ENCODE measurements at regions not wholly inside any gene's neighbourhood (a gene's known extent, or its start where the extent isn't known, plus 50 kb on each side); places are given as distances from the start of the nearest gene placed in this dataset.

GRCh38 chr6:159116343-159116742, 52.9 kb upstream of the FNDC1 start:
- H3K27me3 ChIP-seq (ENCODE audit: insufficient read depth, low read length): no peaks in the 10 kb centered on the region
- H4K8ac ChIP-seq (replicated peaks; ENCODE audit: insufficient read length, low read depth, low read length): no peak overlapping the region
- no peak overlapping the region for H3K4me2 ChIP-seq (ENCODE audit: insufficient read depth, insufficient read length, low read length)
- no peaks in the 10 kb centered on the region for H3K79me1 ChIP-seq (ENCODE audit: insufficient read depth, low read depth, low read length, poor library complexity, severe bottlenecking)
- H3T11ph ChIP-seq (ENCODE audit: low read length): no peak overlapping the region
- H2BK12ac ChIP-seq (ENCODE audit: insufficient read length, low read depth, low read length): no peak overlapping the region
- Mint-ChIP-seq H3K4me1 (no peaks in the 10 kb centered on the region), H3K36me3 (ENCODE audit: insufficient read depth in 1 of 3, low read depth in 3 of 3) (no peaks in the 10 kb centered on the region), H3K27me3 (ENCODE audit: low read depth) (no peaks in the 10 kb centered on the region; the same call in 1 of the 2 replicates), H3K27ac (no peak overlapping the region), H3K9me3 (no peaks in the 10 kb centered on the region), H3K4me3 (no peak overlapping the region)
- no peak overlapping the region for H3K56ac ChIP-seq (ENCODE audit: insufficient read length, low read depth, low read length)
- no peak overlapping the region for H3K27ac ChIP-seq (ENCODE audit: insufficient read length, low read depth, low read length)
- H3K9me3 ChIP-seq (ENCODE audit: control insufficient read depth, low read depth, low read length): no peaks in the 10 kb centered on the region
- no peak for DNase-seq
- H3K9ac ChIP-seq (ENCODE audit: extremely low read depth, insufficient read length, low read length): no peak overlapping the region
- no peaks in the 10 kb centered on the region for H3K23me2 ChIP-seq (ENCODE audit: insufficient read length, low read depth, low read length, poor library complexity, severe bottlenecking)
- peaks cover 2% of the 10 kb centered on the region for H4K20me1 ChIP-seq (ENCODE audit: control insufficient read depth, insufficient read depth, insufficient read length)
- H4K5ac ChIP-seq (ENCODE audit: insufficient read length, low read depth, low read length): no peak overlapping the region
- no peak for TF ChIP-seq CTCF (conservative IDR thresholded peaks at IDR 0.05)
- no peaks in the 10 kb centered on the region for H3K79me2 ChIP-seq (ENCODE audit: insufficient read depth, low read length)
- no peak overlapping the region for H3K14ac ChIP-seq (ENCODE audit: insufficient read depth, low read length)
- no peak overlapping the region for H3K23ac ChIP-seq (ENCODE audit: insufficient read length, low read depth, low read length)
- H2AK5ac ChIP-seq (ENCODE audit: insufficient read length, low read length): no peak overlapping the region
- no peak overlapping the region for H2AFZ ChIP-seq (ENCODE audit: low read length)
- no CpG with 5 or more reads among the region's 5 CpGs for WGBS (ENCODE audit: extremely low coverage, insufficient read length, low lambda C conversion rate)
- no peak overlapping the region for H2BK120ac ChIP-seq (ENCODE audit: low read depth, low read length, poor library complexity, severe bottlenecking)
- no peaks in the 10 kb centered on the region for H3K4me1 ChIP-seq (ENCODE audit: insufficient read depth, low read length)
- no peak overlapping the region for H3K18ac ChIP-seq (ENCODE audit: insufficient read length, low read depth, low read length)
- H3K4ac ChIP-seq (ENCODE audit: low read depth, low read length): no peak overlapping the region
- H2BK15ac ChIP-seq (ENCODE audit: low read depth, low read length): no peak overlapping the region
- no peak overlapping the region for H2BK5ac ChIP-seq (ENCODE audit: insufficient read length, low read length)
- H2BK20ac ChIP-seq (ENCODE audit: low read depth, low read length, poor library complexity, severe bottlenecking): no peak overlapping the region
- no peak overlapping the region for H4K91ac ChIP-seq (ENCODE audit: insufficient read length, low read depth, low read length)

Data from H9 (cell line).